H9 (cell line): ENCODE measurements at regions not wholly inside any gene's neighbourhood (a gene's known extent, or its start where the extent isn't known, plus 50 kb on each side); places are given as distances from the start of the nearest gene placed in this dataset.

Source experiments
- DNase-seq: peaks from one replicate; pipeline ENCODE4 v3.0.0-alpha.2; 2017
- H2AFZ ChIP-seq: one replicate; pipeline ENCODE4 v1.6.1; 2013; ENCODE audit warnings: mild to moderate bottlenecking, low read length, control low read depth, moderate library complexity
- H2AK5ac ChIP-seq: 2 replicates; pipeline ENCODE4 v1.6.1; 2013; ENCODE audit warnings: low read length, control low read depth, mixed read lengths; ENCODE audit not compliant: insufficient read length
- H2BK120ac ChIP-seq: one replicate; pipeline ENCODE4 v1.6.1; 2013; ENCODE audit warnings: low read depth, mild to moderate bottlenecking, low read length, control low read depth, inconsistent platforms; ENCODE audit not compliant: poor library complexity, severe bottlenecking
- H2BK12ac ChIP-seq: 2 replicates; pipeline ENCODE4 v1.6.1; 2013; ENCODE audit warnings: low read length, control low read depth, mixed read lengths, low read depth; ENCODE audit not compliant: insufficient read length
- H2BK15ac ChIP-seq: 2 replicates; pipeline ENCODE4 v1.6.1; 2013; ENCODE audit warnings: low read depth, low read length, control low read depth
- H2BK20ac ChIP-seq: one replicate; pipeline ENCODE4 v1.6.1; 2013; ENCODE audit warnings: low read depth, mild to moderate bottlenecking, low read length, control low read depth, inconsistent platforms; ENCODE audit not compliant: poor library complexity, severe bottlenecking
- H2BK5ac ChIP-seq: 2 replicates; pipeline ENCODE4 v1.6.1; 2013; ENCODE audit warnings: low read length, control low read depth, mixed read lengths; ENCODE audit not compliant: insufficient read length
- H3K14ac ChIP-seq: 2 replicates; pipeline ENCODE4 v1.6.1; 2013; ENCODE audit warnings: low read length, control low read depth; ENCODE audit not compliant: insufficient read depth
- H3K18ac ChIP-seq: 2 replicates; pipeline ENCODE4 v1.6.1; 2013; ENCODE audit warnings: low read depth, mild to moderate bottlenecking, mixed read lengths, low read length, control low read depth; ENCODE audit not compliant: insufficient read length
- H3K23ac ChIP-seq: 2 replicates; pipeline ENCODE4 v1.6.1; 2013; ENCODE audit warnings: low read length, control low read depth, mixed read lengths, low read depth; ENCODE audit not compliant: insufficient read length
- H3K23me2 ChIP-seq: 2 replicates; pipeline ENCODE4 v1.6.1; 2013; ENCODE audit warnings: low read depth, mild to moderate bottlenecking, mixed read lengths, low read length, control low read depth; ENCODE audit not compliant: insufficient read length, poor library complexity, severe bottlenecking
- H3K27ac ChIP-seq: 2 replicates; pipeline ENCODE4 v1.5.1; 2013; ENCODE audit warnings: low read length, control low read depth, mixed read lengths, low read depth; ENCODE audit not compliant: insufficient read length
- H3K27me3 ChIP-seq: 2 replicates; pipeline ENCODE4 v1.6.1; 2013; ENCODE audit warnings: low read length, control low read depth, inconsistent platforms; ENCODE audit not compliant: insufficient read depth
- H3K4ac ChIP-seq: 2 replicates; pipeline ENCODE4 v1.6.1; 2013; ENCODE audit warnings: low read depth, mild to moderate bottlenecking, control low read depth, inconsistent platforms, low read length, moderate library complexity
- H3K4me1 ChIP-seq: 2 replicates; pipeline ENCODE4 v1.6.1; 2013; ENCODE audit warnings: low read length, control low read depth, inconsistent platforms; ENCODE audit not compliant: insufficient read depth
- H3K4me2 ChIP-seq: 2 replicates; pipeline ENCODE4 v1.6.1; 2013; ENCODE audit warnings: low read length, control low read depth, mixed read lengths; ENCODE audit not compliant: insufficient read length, insufficient read depth
- H3K56ac ChIP-seq: 2 replicates; pipeline ENCODE4 v1.6.1; 2013; ENCODE audit warnings: low read depth, mild to moderate bottlenecking, mixed read lengths, low read length, control low read depth; ENCODE audit not compliant: insufficient read length
- H3K79me1 ChIP-seq: 2 replicates; pipeline ENCODE4 v1.6.1; 2013; ENCODE audit warnings: low read depth, mild to moderate bottlenecking, moderate library complexity, low read length, control low read depth, inconsistent platforms; ENCODE audit not compliant: insufficient read depth, poor library complexity, severe bottlenecking
- H3K79me2 ChIP-seq: 2 replicates; pipeline ENCODE4 v1.6.1; 2013; ENCODE audit warnings: low read length, control low read depth, inconsistent platforms; ENCODE audit not compliant: insufficient read depth
- H3K9ac ChIP-seq: 2 replicates; pipeline ENCODE4 v1.6.1; 2013; ENCODE audit warnings: low read length, control low read depth, mixed read lengths; ENCODE audit not compliant: insufficient read length; ENCODE audit errors: extremely low read depth
- H3K9me3 ChIP-seq: one replicate; pipeline ENCODE4 v1.6.1; 2013; ENCODE audit warnings: low read depth, low read length, inconsistent platforms; ENCODE audit not compliant: control insufficient read depth
- H3T11ph ChIP-seq: one replicate; pipeline ENCODE4 v1.6.1; 2013; ENCODE audit warnings: mild to moderate bottlenecking, low read length, control low read depth, inconsistent platforms
- H4K20me1 ChIP-seq: one replicate; pipeline ENCODE4 v1.6.1; 2013; ENCODE audit not compliant: control insufficient read depth, insufficient read length, insufficient read depth
- H4K5ac ChIP-seq: 2 replicates; pipeline ENCODE4 v1.6.1; 2013; ENCODE audit warnings: low read depth, mild to moderate bottlenecking, mixed read lengths, low read length, control low read depth; ENCODE audit not compliant: insufficient read length
- H4K8ac ChIP-seq: replicated peaks from 2 replicates; pipeline ENCODE4 v1.6.1; 2013; ENCODE audit warnings: low read length, control low read depth, mixed read lengths, low read depth; ENCODE audit not compliant: insufficient read length
- H4K91ac ChIP-seq: 2 replicates; pipeline ENCODE4 v1.6.1; 2013; ENCODE audit warnings: low read depth, mild to moderate bottlenecking, moderate library complexity, mixed read lengths, low read length, control low read depth; ENCODE audit not compliant: insufficient read length
- H3K27ac Mint-ChIP-seq, 3 experiments: 2 replicates in 2 of 3; 3 replicates in 1 of 3; pipeline ENCODE4 v1.8.0; 2020 to 2021; ENCODE audit warnings: mixed read lengths in 3 of 3, mild to moderate bottlenecking in 1 of 3, moderate library complexity in 1 of 3
- H3K27me3 Mint-ChIP-seq: 2 replicates; pipeline ENCODE4 v1.8.0; 2021; ENCODE audit warnings: low read depth, mild to moderate bottlenecking, moderate library complexity, mixed read lengths
- H3K36me3 Mint-ChIP-seq, 3 experiments: 2 replicates in 2 of 3; 3 replicates in 1 of 3; pipeline ENCODE4 v1.8.0; 2020 to 2021; ENCODE audit warnings: low read depth in 3 of 3, mixed read lengths in 3 of 3; ENCODE audit not compliant: insufficient read depth in 1 of 3
- H3K4me1 Mint-ChIP-seq, 2 experiments: 2 replicates each; pipeline ENCODE4 v1.8.0; 2020; ENCODE audit warnings: mixed read lengths in 2 of 2
- H3K4me3 Mint-ChIP-seq, 2 experiments: 2 replicates in 1 of 2; 3 replicates in 1 of 2; pipeline ENCODE4 v1.8.0; 2020 to 2021; ENCODE audit warnings: mild to moderate bottlenecking in 2 of 2, mixed read lengths in 2 of 2, moderate library complexity in 1 of 2
- H3K9me3 Mint-ChIP-seq, 2 experiments: 2 replicates in 1 of 2; 3 replicates in 1 of 2; pipeline ENCODE4 v1.8.0; 2020; ENCODE audit warnings: mild to moderate bottlenecking in 2 of 2, mixed read lengths in 2 of 2, moderate library complexity in 1 of 2
- CTCF ChIP-seq: fragments of 200-600 bp; sonication (generic); conservative IDR thresholded peaks from 3 replicates; pipeline ENCODE4 v1.8.0; 2021; ENCODE audit warnings: antibody characterized with exemption, mild to moderate bottlenecking
- WGBS: extraction: QIAGEN DNeasy Blood & Tissue Kit; methylation state at CpG from one replicate; pipeline ENCODE4 v1.1.7; 2013; ENCODE audit warnings: missing lambda C conversion rate, low lambda C conversion rate, mixed read lengths; ENCODE audit not compliant: insufficient read length; ENCODE audit errors: extremely low coverage; 5-methylcytosine and 5-hydroxymethylcytosine counted together

GRCh38 chr16:54526916-54527315 lies 240.3 kb upstream of the IRX3 start:
- H2BK5ac ChIP-seq, result no peak overlapping the region
- H3K23ac ChIP-seq, result no peak overlapping the region
- no peak overlapping the region for H3K4me2 ChIP-seq
- H3K27me3 ChIP-seq, result no peaks in the 10 kb centered on the region
- H3T11ph ChIP-seq, result no peak overlapping the region
- Mint-ChIP-seq H3K4me3 (no peak overlapping the region), H3K36me3 (peaks cover 5 to 22% (median 15%) of the 10 kb centered on the region in 3 experiments; a peak in 6 of 7 replicates), H3K9me3 (peaks cover 14 to 22% of the 10 kb centered on the region in 2 experiments), H3K27ac (no peak overlapping the region), H3K27me3 (no peaks in the 10 kb centered on the region; the same call in 1 of the 2 replicates), H3K4me1 (peaks cover 9 to 10% of the 10 kb centered on the region in 2 experiments)
- no peak overlapping the region for H2AK5ac ChIP-seq
- H3K9me3 ChIP-seq, result peaks cover 10% of the 10 kb centered on the region
- no peak overlapping the region for H2BK20ac ChIP-seq
- no peaks in the 10 kb centered on the region for H3K23me2 ChIP-seq
- H3K79me1 ChIP-seq, result no peaks in the 10 kb centered on the region
- no peak overlapping the region for H2BK12ac ChIP-seq
- no peak for TF ChIP-seq CTCF
- no CpG with 5 or more reads among the region's 1 CpG for WGBS
- H4K91ac ChIP-seq, result no peak overlapping the region
- H2BK15ac ChIP-seq, result no peak overlapping the region
- H4K20me1 ChIP-seq, result no peaks in the 10 kb centered on the region
- H3K79me2 ChIP-seq, result no peaks in the 10 kb centered on the region
- no peak overlapping the region for H3K4ac ChIP-seq
- H2AFZ ChIP-seq, result no peak overlapping the region
- no peak overlapping the region for H4K8ac ChIP-seq
- DNase-seq, result no peak
- no peak overlapping the region for H3K9ac ChIP-seq
- H3K4me1 ChIP-seq, result no peaks in the 10 kb centered on the region
- no peak overlapping the region for H2BK120ac ChIP-seq
- no peak overlapping the region for H3K18ac ChIP-seq
- no peak overlapping the region for H4K5ac ChIP-seq
- no peak overlapping the region for H3K14ac ChIP-seq
- no peak overlapping the region for H3K56ac ChIP-seq
- no peak overlapping the region for H3K27ac ChIP-seq
